SKM-1 treated with dmso at 0.1 percent for 144 hours (cell line): ENCODE measurements at regions not wholly inside any gene's neighbourhood (a gene's known extent, or its start where the extent isn't known, plus 50 kb on each side); places are given as distances from the start of the nearest gene placed in this dataset.
"Not testable (repeated sequence)": the region's sequence is repeated elsewhere in the genome, so short reads cannot be mapped to it uniquely, and the experiment has no call there.

Experiments
- DNase-seq: peaks from one replicate; lab custom pipeline; 2025; ENCODE audit not compliant: unreplicated experiment; lab: John Stamatoyannopoulos, UW

GRCh38 chr6:3960754-3961361, 111.7 kb downstream of the FAM50B start:
- no peak for DNase-seq

- no peak for DNase-seq
Observed at GRCh38 chr6:3961581-3962215, 112.5 kb downstream of the FAM50B start.

- no peak for DNase-seq
Observed at GRCh38 chr6:3962291-3963280, 113.4 kb downstream of the FAM50B start.

GRCh38 chr6:3963426-3963825, 114.3 kb downstream of the FAM50B start:
- DNase-seq, result no peak

GRCh38 chr6:3965071-3965718, 113.7 kb downstream of the FAM217A start:
- no peak for DNase-seq

- DNase-seq, result peak; percentile 4
Observed at GRCh38 chr6:3966426-3966825, 112.5 kb downstream of the FAM217A start.

- DNase-seq, result no peak
Observed at GRCh38 chr6:3970097-3970496, 108.8 kb downstream of the FAM217A start.

GRCh38 chr6:3973152-3973551, 105.8 kb downstream of the FAM217A start:
- not testable (repeated sequence) for DNase-seq

- peak; percentile 34 for DNase-seq
Observed at GRCh38 chr6:3977875-3978711, 100.8 kb downstream of the FAM217A start.

- DNase-seq, result not testable (repeated sequence)
Observed at GRCh38 chr6:3978966-3979365, 100.0 kb downstream of the FAM217A start.

GRCh38 chr6:3981917-3982316, 97.0 kb downstream of the FAM217A start:
- DNase-seq, result no peak

- no peak for DNase-seq
Observed at GRCh38 chr6:3983778-3984177, 95.2 kb downstream of the FAM217A start.

GRCh38 chr6:3984494-3984893, 94.4 kb downstream of the FAM217A start:
- DNase-seq, result no peak

- no peak for DNase-seq
Observed at GRCh38 chr6:3986241-3986640, 92.7 kb downstream of the FAM217A start.

GRCh38 chr6:3987053-3987452, 91.9 kb downstream of the FAM217A start:
- DNase-seq, result no peak

- no peak for DNase-seq
Observed at GRCh38 chr6:3987576-3987975, 91.4 kb downstream of the FAM217A start.

GRCh38 chr6:3990692-3991491, 88.0 kb downstream of the FAM217A start:
- peak; percentile 45 for DNase-seq

- no peak for DNase-seq
Observed at GRCh38 chr6:3991941-3992340, 87.0 kb downstream of the FAM217A start.

- DNase-seq, result no peak
Observed at GRCh38 chr6:3996349-3996748, 82.6 kb downstream of the FAM217A start.
